PFSK-1 (cell line): ENCODE measurements at regions not wholly inside any gene's neighbourhood (a gene's known extent, or its start where the extent isn't known, plus 50 kb on each side); places are given as distances from the start of the nearest gene placed in this dataset.

Experiments used
- FOXP2 ChIP-seq: optimal IDR thresholded peaks from 2 replicates; pipeline ENCODE3; 2011; ENCODE audit warnings: borderline replicate concordance, control low read depth, inconsistent platforms; ENCODE audit not compliant: insufficient read depth; ENCODE audit errors: extremely low read length, extremely low read depth
- POLR2AphosphoS5 ChIP-seq: IDR thresholded peaks from 2 replicates; pipeline ENCODE4 v1.6.1; 2012; ENCODE audit warnings: low read depth, mild to moderate bottlenecking, control low read depth, low read length, moderate library complexity
- SIN3A ChIP-seq: IDR thresholded peaks from 2 replicates; pipeline ENCODE4 v1.6.1; 2012; ENCODE audit warnings: mild to moderate bottlenecking, low read length, moderate library complexity, borderline replicate concordance; ENCODE audit not compliant: insufficient read depth
- TAF1 ChIP-seq: IDR thresholded peaks from 2 replicates; pipeline ENCODE4 v1.6.1; 2012; ENCODE audit warnings: low read length, control low read depth, borderline replicate concordance; ENCODE audit not compliant: insufficient read depth
- TF ChIP-seq, protein P1 (sequence below), 2 experiments: IDR thresholded peaks; 2 replicates each; pipeline versions ENCODE4 v1.6.1 to v1.8.0; 2011 to 2012; ENCODE audit warnings: low read depth in 2 of 2, low read length in 2 of 2, control low read depth in 1 of 2, inconsistent platforms in 1 of 2, mild to moderate bottlenecking in 1 of 2, moderate library complexity in 1 of 2; ENCODE audit not compliant: insufficient read depth in 1 of 2

DNA sequence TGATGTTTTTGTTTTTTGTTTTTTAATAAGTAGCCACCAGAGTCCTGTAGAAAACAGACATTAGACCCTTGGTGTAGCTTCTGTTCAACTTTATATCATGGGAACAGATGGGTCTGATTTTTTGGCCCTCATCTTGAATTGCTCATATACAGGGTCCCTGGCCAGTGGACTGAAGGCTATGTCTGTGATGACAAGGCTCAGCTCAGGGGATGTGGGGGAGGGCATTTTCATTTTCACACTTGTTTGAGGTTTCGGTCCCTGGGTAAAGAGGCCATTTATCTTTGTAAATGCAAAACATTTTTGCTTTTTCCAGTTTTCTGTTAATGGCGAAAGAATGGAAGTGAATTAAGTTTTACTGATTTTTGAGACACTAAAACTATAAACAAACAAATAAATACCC lies 257.6 kb upstream of the PHYHIPL start:
- TF ChIP-seq, protein P1, sequence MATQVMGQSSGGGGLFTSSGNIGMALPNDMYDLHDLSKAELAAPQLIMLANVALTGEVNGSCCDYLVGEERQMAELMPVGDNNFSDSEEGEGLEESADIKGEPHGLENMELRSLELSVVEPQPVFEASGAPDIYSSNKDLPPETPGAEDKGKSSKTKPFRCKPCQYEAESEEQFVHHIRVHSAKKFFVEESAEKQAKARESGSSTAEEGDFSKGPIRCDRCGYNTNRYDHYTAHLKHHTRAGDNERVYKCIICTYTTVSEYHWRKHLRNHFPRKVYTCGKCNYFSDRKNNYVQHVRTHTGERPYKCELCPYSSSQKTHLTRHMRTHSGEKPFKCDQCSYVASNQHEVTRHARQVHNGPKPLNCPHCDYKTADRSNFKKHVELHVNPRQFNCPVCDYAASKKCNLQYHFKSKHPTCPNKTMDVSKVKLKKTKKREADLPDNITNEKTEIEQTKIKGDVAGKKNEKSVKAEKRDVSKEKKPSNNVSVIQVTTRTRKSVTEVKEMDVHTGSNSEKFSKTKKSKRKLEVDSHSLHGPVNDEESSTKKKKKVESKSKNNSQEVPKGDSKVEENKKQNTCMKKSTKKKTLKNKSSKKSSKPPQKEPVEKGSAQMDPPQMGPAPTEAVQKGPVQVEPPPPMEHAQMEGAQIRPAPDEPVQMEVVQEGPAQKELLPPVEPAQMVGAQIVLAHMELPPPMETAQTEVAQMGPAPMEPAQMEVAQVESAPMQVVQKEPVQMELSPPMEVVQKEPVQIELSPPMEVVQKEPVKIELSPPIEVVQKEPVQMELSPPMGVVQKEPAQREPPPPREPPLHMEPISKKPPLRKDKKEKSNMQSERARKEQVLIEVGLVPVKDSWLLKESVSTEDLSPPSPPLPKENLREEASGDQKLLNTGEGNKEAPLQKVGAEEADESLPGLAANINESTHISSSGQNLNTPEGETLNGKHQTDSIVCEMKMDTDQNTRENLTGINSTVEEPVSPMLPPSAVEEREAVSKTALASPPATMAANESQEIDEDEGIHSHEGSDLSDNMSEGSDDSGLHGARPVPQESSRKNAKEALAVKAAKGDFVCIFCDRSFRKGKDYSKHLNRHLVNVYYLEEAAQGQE (IDR thresholded peaks at IDR 0.05; ENCODE audit: insufficient read depth in 1 of 2, low read depth in 2 of 2, low read length in 2 of 2), result no peak
- no peak for TF ChIP-seq SIN3A
- TF ChIP-seq POLR2AphosphoS5, result no peak
- TF ChIP-seq TAF1, result no peak
- no peak for TF ChIP-seq FOXP2

DNA sequence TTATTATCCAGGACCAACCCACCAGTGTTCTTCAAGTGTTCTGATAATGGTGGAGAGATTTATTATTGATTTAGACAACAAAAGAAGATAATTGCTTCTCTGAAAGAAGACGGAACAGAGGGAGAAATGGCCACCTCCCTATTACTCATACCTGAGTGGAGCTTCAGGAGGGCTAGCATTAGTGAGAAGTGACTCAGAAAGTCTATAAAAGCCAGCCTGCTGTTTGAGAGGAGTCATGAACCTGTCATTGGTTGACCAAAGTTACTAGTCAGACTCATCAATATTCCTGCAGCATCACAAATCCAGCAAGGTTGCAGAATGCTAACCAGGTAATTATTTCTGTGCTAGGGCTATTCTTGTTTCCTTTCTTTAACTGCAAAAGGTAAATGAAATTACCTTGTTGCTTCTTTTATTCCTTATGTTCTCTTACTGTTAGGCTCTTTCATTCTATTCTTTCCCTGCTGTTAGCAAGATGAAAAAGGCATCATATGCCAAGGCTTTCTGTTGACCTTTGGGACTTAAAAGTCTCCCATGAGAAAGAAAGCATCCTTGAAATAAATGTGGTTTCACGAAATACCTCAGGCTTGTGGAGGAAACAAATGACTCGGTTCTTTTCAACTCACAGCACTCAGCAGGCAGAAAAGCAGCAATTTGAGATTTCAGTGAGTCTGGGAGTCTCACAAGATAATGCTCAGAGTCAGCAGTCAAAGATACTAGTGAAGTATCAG lies 256.4 kb upstream of the PHYHIPL start:
- TF ChIP-seq, protein P1 (IDR thresholded peaks at IDR 0.05; ENCODE audit: insufficient read depth in 1 of 2, low read depth in 2 of 2, low read length in 2 of 2), result no peak
- TF ChIP-seq POLR2AphosphoS5, result no peak
- TF ChIP-seq FOXP2, result no peak
- no peak for TF ChIP-seq SIN3A
- TF ChIP-seq TAF1, result no peak

DNA sequence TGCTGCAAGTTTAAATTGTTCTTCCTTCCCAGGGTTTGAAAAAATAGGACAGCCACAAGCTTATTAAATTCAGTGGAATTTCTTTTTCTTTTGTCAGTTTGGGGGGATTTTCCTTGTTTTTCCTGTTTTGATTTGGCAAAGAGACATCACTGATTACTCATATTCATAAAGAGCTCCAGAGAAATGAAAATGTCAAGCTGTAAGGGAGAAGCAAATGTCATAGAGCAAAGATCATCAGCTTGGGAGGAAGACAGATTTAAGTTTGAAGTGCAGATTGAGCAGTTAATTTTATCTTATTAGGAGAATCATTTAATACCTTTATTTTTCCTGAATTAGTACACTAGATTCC lies 255.8 kb upstream of the PHYHIPL start:
- TF ChIP-seq SIN3A, result no peak
- TF ChIP-seq, protein P1 (IDR thresholded peaks at IDR 0.05; ENCODE audit: insufficient read depth in 1 of 2, low read depth in 2 of 2, low read length in 2 of 2), result no peak
- no peak for TF ChIP-seq FOXP2
- no peak for TF ChIP-seq TAF1

DNA sequence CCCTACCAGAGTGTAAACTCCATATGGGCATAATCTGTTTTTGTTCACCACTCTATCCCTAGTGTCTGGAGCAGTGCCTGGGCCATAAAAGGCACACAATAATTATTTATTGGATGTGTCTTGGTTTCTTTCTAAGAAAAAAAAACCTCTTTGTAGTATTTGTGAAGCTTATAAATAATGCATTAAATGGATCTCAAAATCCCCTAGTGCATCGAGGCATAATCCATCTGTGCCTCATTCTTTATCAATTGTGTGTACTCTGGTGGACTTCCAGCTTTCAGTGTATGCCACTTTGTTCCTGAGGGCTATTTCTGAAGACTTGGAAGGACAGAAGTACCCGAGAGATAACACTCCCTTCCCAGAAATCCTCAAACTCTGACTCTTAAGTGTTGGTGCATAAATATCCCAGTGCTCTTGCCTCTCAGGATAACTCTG lies 255.0 kb upstream of the PHYHIPL start:
- TF ChIP-seq, protein P1 (IDR thresholded peaks at IDR 0.05; ENCODE audit: insufficient read depth in 1 of 2, low read depth in 2 of 2, low read length in 2 of 2), result no peak
- no peak for TF ChIP-seq SIN3A
- TF ChIP-seq TAF1, result no peak
- no peak for TF ChIP-seq FOXP2
- TF ChIP-seq POLR2AphosphoS5, result no peak

DNA sequence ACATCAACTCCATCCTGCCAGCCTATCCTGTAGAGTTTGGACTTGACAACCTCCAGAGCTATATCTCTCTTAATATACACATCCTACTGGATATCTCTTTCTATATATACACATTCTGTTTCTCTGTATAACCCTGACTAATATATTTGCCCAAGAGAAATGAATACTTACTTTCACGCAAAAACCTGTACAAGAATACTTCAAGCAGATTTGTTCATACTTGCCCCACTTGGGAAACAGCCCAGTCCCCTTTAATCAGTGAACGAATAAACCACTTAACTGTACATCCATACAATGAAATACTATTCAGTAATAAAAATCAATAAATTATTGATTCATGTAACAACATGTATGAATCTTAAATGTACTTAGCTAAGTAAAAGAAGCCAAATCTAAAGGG lies 251.1 kb upstream of the PHYHIPL start:
- TF ChIP-seq, protein P1 (IDR thresholded peaks at IDR 0.05; ENCODE audit: insufficient read depth in 1 of 2, low read depth in 2 of 2, low read length in 2 of 2), result no peak
- TF ChIP-seq TAF1 (no peak), FOXP2 (no peak), POLR2AphosphoS5 (no peak), SIN3A (no peak)
